KMS-11 (cell line): ENCODE measurements at regions not wholly inside any gene's neighbourhood (a gene's known extent, or its start where the extent isn't known, plus 50 kb on each side); places are given as distances from the start of the nearest gene placed in this dataset.

ENCODE experiments used
- H2AFZ ChIP-seq: fragments of 200-600 bp; sonication (generic); 2 replicates; pipeline ENCODE4 v1.6.1; 2016; ENCODE audit warnings: antibody characterized with exemption, mixed run types, low read depth
- H3K27ac ChIP-seq: fragments of 200-600 bp; sonication (generic); 2 replicates; pipeline ENCODE4 v1.6.1; 2016; ENCODE audit warnings: mild to moderate bottlenecking, mixed run types
- H3K27me3 ChIP-seq: fragments of 200-600 bp; sonication (generic); 2 replicates; pipeline ENCODE4 v1.6.1; 2017; ENCODE audit warnings: mild to moderate bottlenecking, low read depth, mixed run types, moderate library complexity; ENCODE audit not compliant: insufficient read depth
- H3K36me3 ChIP-seq: fragments of 200-600 bp; sonication (generic); 2 replicates; pipeline ENCODE4 v1.6.1; 2017; ENCODE audit warnings: mild to moderate bottlenecking, mixed run types; ENCODE audit not compliant: insufficient read depth
- H3K4me1 ChIP-seq: fragments of 200-600 bp; sonication (generic); 2 replicates; pipeline ENCODE4 v1.6.1; 2016; ENCODE audit warnings: mild to moderate bottlenecking, low read depth, mixed run types; ENCODE audit not compliant: poor library complexity, severe bottlenecking
- H3K4me2 ChIP-seq: fragments of 200-600 bp; sonication (generic); 2 replicates; pipeline ENCODE4 v1.7.0; 2016; ENCODE audit warnings: mild to moderate bottlenecking, mixed run types
- H3K4me3 ChIP-seq: fragments of 200-600 bp; sonication (generic); IDR thresholded peaks from 2 replicates; pipeline ENCODE4 v1.6.1; 2017; ENCODE audit warnings: low read depth, low read length, mixed read lengths; ENCODE audit not compliant: insufficient read depth
- H3K79me2 ChIP-seq: fragments of 200-600 bp; sonication (generic); 2 replicates; pipeline ENCODE4 v1.6.1; 2016; ENCODE audit warnings: low read depth, mixed run types; ENCODE audit not compliant: insufficient read depth
- H3K9ac ChIP-seq: fragments of 200-600 bp; sonication (generic); 2 replicates; pipeline ENCODE4 v1.6.1; 2016; ENCODE audit warnings: mild to moderate bottlenecking, mixed run types
- H4K20me1 ChIP-seq: fragments of 200-600 bp; sonication (generic); 2 replicates; pipeline ENCODE4 v1.6.1; 2016; ENCODE audit warnings: mild to moderate bottlenecking, mixed run types; ENCODE audit not compliant: insufficient read depth
- TF ChIP-seq, protein P1 (sequence below): fragments of 200-600 bp; sonication (generic); conservative IDR thresholded peaks from 2 replicates; pipeline ENCODE4 v1.6.1; 2017; ENCODE audit warnings: low read depth, mild to moderate bottlenecking, antibody characterized with exemption, low read length, moderate library complexity, mixed read lengths

DNA sequence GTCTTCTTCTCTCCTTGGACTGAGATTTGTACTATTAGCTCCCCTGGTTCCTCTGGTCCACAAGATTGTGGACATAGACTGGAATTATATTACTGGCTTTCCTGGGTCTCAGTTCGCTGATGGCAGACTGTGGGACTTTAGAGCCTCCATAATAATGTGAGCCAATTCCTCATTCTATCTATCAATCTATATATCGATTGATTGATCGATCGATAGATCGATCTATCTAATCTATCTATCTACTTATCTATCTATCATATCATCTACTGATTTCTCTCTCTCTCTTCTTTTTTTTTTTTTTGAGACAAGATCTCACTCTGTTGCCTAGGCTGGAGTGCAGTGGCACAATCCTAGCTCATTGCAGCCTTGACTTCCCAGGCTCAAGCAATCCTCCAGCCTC is 51.5 kb upstream of the DDR1 start:
- Histone ChIP-seq H3K4me1 (peaks cover 6% of the 10 kb centered on the region), H3K9ac (no peak overlapping the region), H3K79me2 (no peaks in the 10 kb centered on the region), H4K20me1 (no peaks in the 10 kb centered on the region), H3K4me2 (no peak overlapping the region), H3K36me3 (no peaks in the 10 kb centered on the region), H2AFZ (no peak overlapping the region), H3K27ac (no peak overlapping the region), H3K4me3 (no peak overlapping the region), H3K27me3 (no peaks in the 10 kb centered on the region)
- TF ChIP-seq, protein P1, sequence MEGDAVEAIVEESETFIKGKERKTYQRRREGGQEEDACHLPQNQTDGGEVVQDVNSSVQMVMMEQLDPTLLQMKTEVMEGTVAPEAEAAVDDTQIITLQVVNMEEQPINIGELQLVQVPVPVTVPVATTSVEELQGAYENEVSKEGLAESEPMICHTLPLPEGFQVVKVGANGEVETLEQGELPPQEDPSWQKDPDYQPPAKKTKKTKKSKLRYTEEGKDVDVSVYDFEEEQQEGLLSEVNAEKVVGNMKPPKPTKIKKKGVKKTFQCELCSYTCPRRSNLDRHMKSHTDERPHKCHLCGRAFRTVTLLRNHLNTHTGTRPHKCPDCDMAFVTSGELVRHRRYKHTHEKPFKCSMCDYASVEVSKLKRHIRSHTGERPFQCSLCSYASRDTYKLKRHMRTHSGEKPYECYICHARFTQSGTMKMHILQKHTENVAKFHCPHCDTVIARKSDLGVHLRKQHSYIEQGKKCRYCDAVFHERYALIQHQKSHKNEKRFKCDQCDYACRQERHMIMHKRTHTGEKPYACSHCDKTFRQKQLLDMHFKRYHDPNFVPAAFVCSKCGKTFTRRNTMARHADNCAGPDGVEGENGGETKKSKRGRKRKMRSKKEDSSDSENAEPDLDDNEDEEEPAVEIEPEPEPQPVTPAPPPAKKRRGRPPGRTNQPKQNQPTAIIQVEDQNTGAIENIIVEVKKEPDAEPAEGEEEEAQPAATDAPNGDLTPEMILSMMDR = no peak

DNA sequence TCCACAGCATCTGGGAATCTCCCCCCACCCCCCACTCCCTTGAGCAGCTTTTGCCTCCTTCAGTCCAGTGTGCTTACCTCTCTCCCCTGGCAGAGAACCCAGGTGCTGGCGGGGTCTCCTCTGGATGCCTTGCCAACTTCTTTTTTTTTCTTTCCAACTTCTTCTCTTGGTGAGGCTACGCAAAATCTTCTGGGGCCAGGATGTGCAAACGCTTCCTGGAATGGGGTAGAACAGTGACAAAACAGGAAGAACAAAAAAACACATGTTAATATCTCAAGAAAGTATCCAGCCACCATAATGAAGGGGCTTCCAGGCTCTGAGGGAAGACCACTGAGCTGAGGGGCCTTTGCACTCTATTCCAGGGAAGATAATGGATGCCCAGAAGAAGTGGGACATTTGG is 53.9 kb upstream of the DDR1 start:
- H3K36me3 ChIP-seq = no peaks in the 10 kb centered on the region
- H3K27ac ChIP-seq = no peak overlapping the region
- no peaks in the 10 kb centered on the region for H4K20me1 ChIP-seq
- no peak overlapping the region for H3K4me3 ChIP-seq
- no peaks in the 10 kb centered on the region for H3K79me2 ChIP-seq
- no peak overlapping the region for H2AFZ ChIP-seq
- H3K4me1 ChIP-seq = peaks cover 6% of the 10 kb centered on the region
- TF ChIP-seq, protein P1 = no peak
- H3K9ac ChIP-seq = no peak overlapping the region
- H3K27me3 ChIP-seq = no peaks in the 10 kb centered on the region
- H3K4me2 ChIP-seq = no peak overlapping the region

DNA sequence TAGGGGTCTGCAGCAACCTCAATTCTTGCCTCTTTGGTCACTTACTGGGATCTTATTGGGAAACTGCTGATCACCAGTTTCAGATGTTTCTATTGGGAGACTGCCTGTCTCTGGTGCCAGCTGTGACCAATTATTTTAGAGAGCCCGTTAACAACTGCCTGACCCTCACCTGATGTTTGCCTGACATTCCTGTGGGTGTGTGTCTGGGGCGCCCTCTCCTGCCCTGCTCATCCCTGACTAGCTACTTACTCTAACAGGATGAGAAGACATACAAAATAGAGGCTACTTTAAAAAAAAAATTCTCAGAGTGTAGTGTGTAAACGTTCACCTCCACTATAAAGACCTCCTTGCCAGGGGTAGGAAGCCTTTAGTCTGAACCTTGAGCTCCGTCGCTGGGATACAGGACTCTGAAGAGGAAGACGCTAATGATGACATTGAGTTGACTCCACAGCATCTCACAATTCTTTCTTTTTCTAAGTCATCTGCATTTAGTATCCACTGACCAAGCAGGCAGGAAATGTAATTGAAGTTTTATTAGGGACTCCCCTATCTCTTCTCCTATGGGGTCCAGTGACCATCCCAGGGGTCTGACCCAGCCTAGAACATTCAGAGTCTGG is 54.6 kb upstream of the DDR1 start:
- no peak overlapping the region for H2AFZ ChIP-seq
- H3K4me2 ChIP-seq = no peak overlapping the region
- no peak overlapping the region for H3K27ac ChIP-seq
- TF ChIP-seq, protein P1 = no peak
- H3K4me1 ChIP-seq = peaks cover 6% of the 10 kb centered on the region
- no peak overlapping the region for H3K4me3 ChIP-seq
- H4K20me1 ChIP-seq = no peaks in the 10 kb centered on the region
- H3K9ac ChIP-seq = no peak overlapping the region
- H3K79me2 ChIP-seq = no peaks in the 10 kb centered on the region
- no peaks in the 10 kb centered on the region for H3K36me3 ChIP-seq
- H3K27me3 ChIP-seq = no peaks in the 10 kb centered on the region

DNA sequence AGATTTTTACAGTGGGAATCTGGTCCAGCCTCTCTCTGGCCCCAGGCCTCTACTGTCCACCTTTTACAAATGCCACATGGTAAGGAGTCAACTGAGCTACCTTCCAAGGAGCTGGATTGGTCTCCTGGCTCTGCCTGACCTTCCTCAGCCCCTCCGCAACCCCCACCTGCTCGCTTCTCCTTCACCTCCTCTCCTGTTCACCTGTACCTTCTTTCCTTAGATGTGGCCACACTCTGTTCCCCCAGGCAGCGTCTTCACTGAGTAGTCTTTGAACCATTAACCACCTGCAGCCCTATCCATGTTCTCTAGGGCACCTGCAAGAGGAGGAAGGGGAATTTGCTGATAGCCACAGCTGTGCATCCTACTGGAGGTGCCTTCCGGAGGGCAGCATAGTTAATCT is 55.3 kb upstream of the DDR1 start:
- Histone ChIP-seq H3K27ac (no peak overlapping the region), H3K4me3 (no peak overlapping the region)

More for the DNA sequence above, 55.3 kb upstream of the DDR1 start:
- peaks cover 6% of the 10 kb centered on the region for H3K4me1 ChIP-seq
- no peaks in the 10 kb centered on the region for H3K36me3 ChIP-seq
- no peak overlapping the region for H3K9ac ChIP-seq
- H3K79me2 ChIP-seq = no peaks in the 10 kb centered on the region
- no peaks in the 10 kb centered on the region for H3K27me3 ChIP-seq
- H2AFZ ChIP-seq = no peak overlapping the region
- H4K20me1 ChIP-seq = no peaks in the 10 kb centered on the region
- H3K4me2 ChIP-seq = no peak overlapping the region
- TF ChIP-seq, protein P1 = no peak
